ENCODE measurements at regions not wholly inside any gene's neighbourhood (a gene's known extent, or its start where the extent isn't known, plus 50 kb on each side); places are given as distances from the start of the nearest gene placed in this dataset.
A peak's percentile ranks its signal among the peaks of the same experiment; 100 is the strongest.

GRCh38 chr6:154885214-154885613 is 109.9 kb upstream of the TIAM2 start:
- H3K27ac ChIP-seq: no peak overlapping the region

GRCh38 chr6:154886016-154886415 is 109.1 kb upstream of the TIAM2 start:
- Histone ChIP-seq H3K4me3 (no peak overlapping the region), H3K27ac (no peak overlapping the region)

More at GRCh38 chr6:154885214-154885613, 109.9 kb upstream of the TIAM2 start:
- H3K4me3 ChIP-seq: no peak overlapping the region

- Histone ChIP-seq H3K4me3 (no peak overlapping the region), H3K27ac (no peak overlapping the region)
These were observed 108.6 kb upstream of the TIAM2 start for GRCh38 chr6:154886471-154886870.

GRCh38 chr6:154887051-154887450 is 108.1 kb upstream of the TIAM2 start:
- H3K4me3 ChIP-seq: no peak overlapping the region
- no peak overlapping the region for H3K27ac ChIP-seq

GRCh38 chr6:154888421-154889295 is 106.5 kb upstream of the TIAM2 start:
- H3K4me3 ChIP-seq: no peak overlapping the region
- peak overlapping the region in 1 of 21 experiments; percentile 31 for H3K27ac ChIP-seq

GRCh38 chr6:154890874-154891273 is 104.2 kb upstream of the TIAM2 start:
- H3K27ac ChIP-seq: no peak overlapping the region
- no peak overlapping the region for H3K4me3 ChIP-seq

- Histone ChIP-seq H3K27ac (no peak overlapping the region), H3K4me3 (no peak overlapping the region)
These were observed 103.2 kb upstream of the TIAM2 start for GRCh38 chr6:154891901-154892300.

GRCh38 chr6:154893917-154894316 is 101.2 kb upstream of the TIAM2 start:
- Histone ChIP-seq H3K27ac (no peak overlapping the region), H3K4me3 (no peak overlapping the region)

GRCh38 chr6:154894902-154895301 is 100.2 kb upstream of the TIAM2 start:
- Histone ChIP-seq H3K4me3 (no peak overlapping the region), H3K27ac (no peak overlapping the region)

- Histone ChIP-seq H3K4me3 (no peak overlapping the region), H3K27ac (no peak overlapping the region)
These were observed 99.3 kb upstream of the TIAM2 start for GRCh38 chr6:154895841-154896240.

- Histone ChIP-seq H3K27ac (no peak overlapping the region), H3K4me3 (no peak overlapping the region)
These were observed 96.3 kb upstream of the TIAM2 start for GRCh38 chr6:154898821-154899220.

GRCh38 chr6:154899824-154900463 is 95.2 kb upstream of the TIAM2 start:
- Histone ChIP-seq H3K4me3 (no peak overlapping the region), H3K27ac (no peak overlapping the region)

- Histone ChIP-seq H3K27ac (no peak overlapping the region), H3K4me3 (no peak overlapping the region)
These were observed 93.1 kb upstream of the TIAM2 start for GRCh38 chr6:154901876-154902552.

GRCh38 chr6:154907291-154907690 is 87.8 kb upstream of the TIAM2 start:
- no peak overlapping the region for H3K27ac ChIP-seq
- no peak overlapping the region for H3K4me3 ChIP-seq

GRCh38 chr6:154908723-154909122 is 86.4 kb upstream of the TIAM2 start:
- Histone ChIP-seq H3K27ac (no peak overlapping the region), H3K4me3 (no peak overlapping the region)

GRCh38 chr6:154909311-154909710 is 85.8 kb upstream of the TIAM2 start:
- H3K27ac ChIP-seq: no peak overlapping the region

GRCh38 chr6:154909821-154910220 is 85.3 kb upstream of the TIAM2 start:
- H3K27ac ChIP-seq: no peak overlapping the region

More at GRCh38 chr6:154909311-154909710, 85.8 kb upstream of the TIAM2 start:
- H3K4me3 ChIP-seq: no peak overlapping the region

GRCh38 chr6:154914288-154914687 is 80.8 kb upstream of the TIAM2 start:
- no peak overlapping the region for H3K4me3 ChIP-seq
- no peak overlapping the region for H3K27ac ChIP-seq

More at GRCh38 chr6:154909821-154910220, 85.3 kb upstream of the TIAM2 start:
- no peak overlapping the region for H3K4me3 ChIP-seq

- no peak overlapping the region for H3K4me3 ChIP-seq
- H3K27ac ChIP-seq: no peak overlapping the region
These were observed 78.3 kb upstream of the TIAM2 start for GRCh38 chr6:154916857-154917256.

GRCh38 chr6:154917941-154918340 is 77.2 kb upstream of the TIAM2 start:
- H3K4me3 ChIP-seq: no peak overlapping the region
- H3K27ac ChIP-seq: no peak overlapping the region

- H3K27ac ChIP-seq: no peak overlapping the region
- no peak overlapping the region for H3K4me3 ChIP-seq
These were observed 75.3 kb upstream of the TIAM2 start for GRCh38 chr6:154919806-154920205.

Measured in skin epidermis (tissue), 12 donors.